HCT116 (cell line): ENCODE measurements at regions not wholly inside any gene's neighbourhood (a gene's known extent, or its start where the extent isn't known, plus 50 kb on each side); places are given as distances from the start of the nearest gene placed in this dataset.

Experiments used
- ATAC-seq: fragments of 200-7000 bp; cut with Tn5 transposase; 2 replicates; pipeline ENCODE4 v1.9.1; 2020; ENCODE audit warnings: mild to moderate bottlenecking, moderate library complexity
- BruUV-seq: library from RNA; stranded (reverse); fragments of 400-500 nt; replicated peaks from 2 replicates; lab custom pipeline; 2021; lab: Mats Ljungman, UMichigan
- CTCF ChIA-PET: fragments of 300-600 bp; sonication (Branson Sonifier 250); formaldehyde crosslinking; loops from one replicate; lab custom pipeline; 2021; ENCODE audit warnings: antibody characterized with exemption; lab: Charles Lee
- POLR2A ChIA-PET: fragments of 300-600, 350-600 bp; sonication (Branson Sonifier 250); formaldehyde crosslinking; loops from one replicate; lab custom pipeline; 2021; ENCODE audit warnings: antibody characterized with exemption; lab: Charles Lee
- RAD21 ChIA-PET, 2 experiments: fragments of 300-600 bp; sonication (Branson Sonifier 250); formaldehyde crosslinking; loops; one replicate each; lab custom pipeline; 2023; ENCODE audit warnings: low total read pairs in 2 of 2; ENCODE audit not compliant: uncharacterized antibody in 2 of 2, unreplicated experiment in 2 of 2, low non-redundant PET in 1 of 2; lab: Charles Lee
- DNase-seq: peaks from one replicate; pipeline ENCODE4 v3.0.0-alpha.2; 2010; ENCODE audit warnings: low read depth, low spot score
- H2AFZ ChIP-seq: fragments of 200-600 bp; shearing (Covaris generic), sonication (generic); 2 replicates; pipeline ENCODE4 v1.6.1; 2017; ENCODE audit warnings: low read depth, mixed run types, mixed read lengths, antibody characterized with exemption, low read length; ENCODE audit not compliant: poor library complexity, severe bottlenecking
- H3K27ac ChIP-seq: 2 replicates; pipeline ENCODE4 v1.5.1; 2012; ENCODE audit warnings: low read depth, low read length
- H3K27me3 ChIP-seq: fragments of 200-600 bp; sonication (generic); 2 replicates; pipeline ENCODE4 v1.6.1; 2016; ENCODE audit warnings: mixed run types, low read length, mixed read lengths; ENCODE audit not compliant: insufficient read depth
- H3K36me3 ChIP-seq, 2 experiments: fragments of 200-500 bp in 1 of 2; fragments of 200-600 bp in 1 of 2; sonication (Bioruptor generic) in 1 of 2; sonication (generic) in 1 of 2; 2 replicates each; pipeline versions ENCODE4 v1.5.1 to v1.6.1; 2014 to 2016; ENCODE audit warnings: low read length in 2 of 2, inconsistent platforms in 1 of 2, mixed read lengths in 1 of 2, mixed run types in 1 of 2; ENCODE audit not compliant: insufficient read depth in 2 of 2, control insufficient read depth in 1 of 2
- H3K4me1 ChIP-seq, 2 experiments: fragments of 200-600 bp in 1 of 2; sonication (generic) in 1 of 2; 2 replicates each; pipeline versions ENCODE4 v1.5.1 to v1.6.1; 2012 to 2017; ENCODE audit warnings: low read length in 2 of 2, inconsistent platforms in 1 of 2, mild to moderate bottlenecking in 1 of 2, mixed read lengths in 1 of 2, mixed run types in 1 of 2, moderate library complexity in 1 of 2; ENCODE audit not compliant: insufficient read depth in 2 of 2, control insufficient read depth in 1 of 2
- H3K4me2 ChIP-seq: fragments of 200-600 bp; sonication (generic); 2 replicates; pipeline ENCODE4 v1.6.1; 2017; ENCODE audit warnings: mixed run types, low read length, mixed read lengths
- H3K4me3 ChIP-seq, 2 experiments: fragments of 200-600 bp in 1 of 2; sonication (generic) in 1 of 2; replicated peaks in 1 of 2; 2 replicates each; pipeline ENCODE4 v1.5.1; 2011 to 2016; ENCODE audit warnings: low read length in 2 of 2, control low read depth in 1 of 2, low read depth in 1 of 2, mild to moderate bottlenecking in 1 of 2, mixed read lengths in 1 of 2, mixed run types in 1 of 2
- H3K79me2 ChIP-seq: fragments of 200-600 bp; sonication (generic); 2 replicates; pipeline ENCODE4 v1.6.1; 2017; ENCODE audit warnings: mild to moderate bottlenecking, mixed run types, low read length, moderate library complexity, mixed read lengths; ENCODE audit not compliant: insufficient read depth
- H3K9ac ChIP-seq: fragments of 200-600 bp; sonication (generic); 2 replicates; pipeline ENCODE4 v1.6.1; 2016; ENCODE audit warnings: low read length, mixed read lengths
- H3K9me2 ChIP-seq: fragments of 200-600 bp; sonication (generic), shearing (Covaris generic); 2 replicates; pipeline ENCODE4 v1.6.1; 2017; ENCODE audit warnings: mixed run types, mild to moderate bottlenecking, moderate library complexity; ENCODE audit not compliant: insufficient read depth
- H3K9me3 ChIP-seq, 2 experiments: fragments of 200-500 bp in 1 of 2; fragments of 200-600 bp in 1 of 2; sonication (Bioruptor generic) in 1 of 2; sonication (generic) in 1 of 2; 2 replicates each; pipeline ENCODE4 v1.6.1; 2014 to 2017; ENCODE audit warnings: low read length in 2 of 2, mixed read lengths in 2 of 2, inconsistent platforms in 1 of 2, low read depth in 1 of 2, mild to moderate bottlenecking in 1 of 2, mixed run types in 1 of 2, moderate library complexity in 1 of 2; ENCODE audit not compliant: control insufficient read depth in 1 of 2, insufficient read depth in 1 of 2
- H4K20me1 ChIP-seq: fragments of 200-600 bp; sonication (generic), shearing (Covaris generic); 2 replicates; pipeline ENCODE4 v1.6.1; 2017; ENCODE audit warnings: mixed run types, mild to moderate bottlenecking, moderate library complexity; ENCODE audit not compliant: insufficient read depth
- ATF3 ChIP-seq: IDR thresholded peaks from 2 replicates; pipeline ENCODE4 v1.6.1; 2012
- CBX3 ChIP-seq: IDR thresholded peaks from 2 replicates; pipeline ENCODE4 v1.6.1; 2012; ENCODE audit warnings: low read depth
- CEBPB ChIP-seq: IDR thresholded peaks from 2 replicates; pipeline ENCODE4 v1.6.1; 2012; ENCODE audit warnings: low read depth
- CTCF ChIP-seq, 3 experiments: fragments of 200-600 bp in 1 of 3; sonication (generic) in 1 of 3; IDR thresholded peaks in 2 of 3; conservative IDR thresholded peaks in 1 of 3; 2 replicates each; pipeline ENCODE4 v1.5.1; 2012 to 2017; ENCODE audit warnings: low read depth in 2 of 3, low read length in 2 of 3, antibody characterized with exemption in 1 of 3, borderline replicate concordance in 1 of 3, control low read depth in 1 of 3, mild to moderate bottlenecking in 1 of 3, mixed read lengths in 1 of 3, mixed run types in 1 of 3, moderate library complexity in 1 of 3; ENCODE audit not compliant: insufficient read depth in 1 of 3
- EGR1 ChIP-seq: IDR thresholded peaks from 2 replicates; pipeline ENCODE4 v1.6.1; 2012; ENCODE audit warnings: low read depth
- EZH2 ChIP-seq: fragments of 200-600 bp; sonication (generic); IDR thresholded peaks from 2 replicates; pipeline ENCODE4 v1.6.1; 2017; ENCODE audit warnings: antibody characterized with exemption, mixed run types
- EZH2phosphoT487 ChIP-seq: fragments of 200-600 bp; IDR thresholded peaks from 2 replicates; pipeline ENCODE4 v1.6.1; 2018; ENCODE audit warnings: antibody characterized with exemption, borderline replicate concordance
- FOSL1 ChIP-seq: IDR thresholded peaks from 2 replicates; pipeline ENCODE4 v1.6.1; 2012; ENCODE audit warnings: low read depth
- JUND ChIP-seq: IDR thresholded peaks from 2 replicates; pipeline ENCODE4 v1.6.1; 2012
- POLR2A ChIP-seq: IDR thresholded peaks from 2 replicates; pipeline ENCODE4 v1.7.0; 2011; ENCODE audit warnings: borderline replicate concordance; ENCODE audit not compliant: insufficient read depth, insufficient read length; ENCODE audit errors: extremely low read depth
- POLR2AphosphoS5 ChIP-seq: IDR thresholded peaks from 2 replicates; pipeline ENCODE4 v1.6.1; 2011; ENCODE audit warnings: mild to moderate bottlenecking, low read depth, low read length, moderate library complexity
- RAD21 ChIP-seq: IDR thresholded peaks from 2 replicates; pipeline ENCODE4 v1.6.1; 2012; ENCODE audit warnings: low read depth, mild to moderate bottlenecking
- SIN3A ChIP-seq: IDR thresholded peaks from 2 replicates; pipeline ENCODE4 v1.6.1; 2012; ENCODE audit warnings: low read depth
- TCF7L2 ChIP-seq: IDR thresholded peaks from 2 replicates; pipeline ENCODE4 v1.7.0; 2011; ENCODE audit warnings: borderline replicate concordance, inconsistent platforms; ENCODE audit not compliant: insufficient read depth, insufficient read length; ENCODE audit errors: extremely low read depth
- ZFX ChIP-seq: fragments of 450-650 bp; IDR thresholded peaks from 2 replicates; pipeline ENCODE4 v1.6.1; 2017
- intact Hi-C: fragments of 100-400 bp; cut with micrococcal nuclease; formaldehyde crosslinking; loops from 2 replicates; pipeline ENCODE4 v1.10.0; 2022
- TF ChIP-seq, protein P1 (sequence below): IDR thresholded peaks from 2 replicates; pipeline ENCODE4 v1.6.1; 2012; ENCODE audit warnings: low read depth
- TF ChIP-seq, protein P2 (sequence below): IDR thresholded peaks from 2 replicates; pipeline ENCODE4 v1.6.1; 2011; ENCODE audit warnings: mild to moderate bottlenecking, low read length, moderate library complexity; ENCODE audit not compliant: insufficient replicate concordance; ENCODE audit errors: extremely low read depth
- TF ChIP-seq, protein P3 (sequence below): IDR thresholded peaks from 2 replicates; pipeline ENCODE4 v1.6.1; 2012

DNA sequence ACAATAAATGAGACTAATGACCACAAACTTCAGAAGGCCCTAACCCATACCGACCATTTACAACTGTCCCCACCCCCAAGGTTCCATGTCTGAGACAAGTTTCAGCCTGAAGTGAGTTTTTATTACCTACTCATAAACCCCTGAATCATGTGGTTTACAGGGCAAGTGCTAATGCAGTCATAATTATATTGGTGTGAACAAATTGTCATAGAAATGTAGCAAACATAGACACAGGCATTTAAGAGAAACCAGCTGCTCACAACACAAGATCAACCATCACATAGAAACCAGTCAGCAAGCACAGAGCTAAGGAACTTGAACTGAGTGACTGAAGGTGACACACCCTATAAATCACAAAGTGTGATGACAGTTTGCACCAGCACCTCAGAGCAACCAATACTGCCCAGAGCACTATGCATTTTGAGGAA, 173.8 kb upstream of the MID1 start:
- Histone ChIP-seq H3K9me2 (no peaks in the 10 kb centered on the region), H3K4me2 (no peak overlapping the region), H3K4me3 (no peak overlapping the region), H2AFZ (no peak overlapping the region), H3K36me3 (no peaks in the 10 kb centered on the region), H3K9ac (no peak overlapping the region), H3K4me1 (no peaks in the 10 kb centered on the region), H3K27ac (no peak overlapping the region), H4K20me1 (no peaks in the 10 kb centered on the region), H3K27me3 (no peaks in the 10 kb centered on the region), H3K9me3 (no peaks in the 10 kb centered on the region), H3K79me2 (no peaks in the 10 kb centered on the region)
- ATAC-seq (no peak), DNase-seq (no peak)
- ChIA-PET POLR2A (no interaction called here), CTCF (no interaction called here), RAD21 (no interaction called here)
- intact Hi-C loops, result no loop called here
- BruUV-seq, result no TSS peak
- TF ChIP-seq EGR1, result no peak
- no peak for TF ChIP-seq CBX3
- no peak for TF ChIP-seq SIN3A
- no peak for TF ChIP-seq JUND
- no peak for TF ChIP-seq FOSL1
- TF ChIP-seq EZH2phosphoT487, result no peak
- TF ChIP-seq CTCF (IDR thresholded peaks at IDR 0.05 in 2 of 3, conservative IDR thresholded peaks at IDR 0.05 in 1 of 3; ENCODE audit: borderline replicate concordance in 1 of 3, insufficient read depth in 1 of 3, low read depth in 2 of 3, low read length in 2 of 3), result no peak
- TF ChIP-seq, protein P1, sequence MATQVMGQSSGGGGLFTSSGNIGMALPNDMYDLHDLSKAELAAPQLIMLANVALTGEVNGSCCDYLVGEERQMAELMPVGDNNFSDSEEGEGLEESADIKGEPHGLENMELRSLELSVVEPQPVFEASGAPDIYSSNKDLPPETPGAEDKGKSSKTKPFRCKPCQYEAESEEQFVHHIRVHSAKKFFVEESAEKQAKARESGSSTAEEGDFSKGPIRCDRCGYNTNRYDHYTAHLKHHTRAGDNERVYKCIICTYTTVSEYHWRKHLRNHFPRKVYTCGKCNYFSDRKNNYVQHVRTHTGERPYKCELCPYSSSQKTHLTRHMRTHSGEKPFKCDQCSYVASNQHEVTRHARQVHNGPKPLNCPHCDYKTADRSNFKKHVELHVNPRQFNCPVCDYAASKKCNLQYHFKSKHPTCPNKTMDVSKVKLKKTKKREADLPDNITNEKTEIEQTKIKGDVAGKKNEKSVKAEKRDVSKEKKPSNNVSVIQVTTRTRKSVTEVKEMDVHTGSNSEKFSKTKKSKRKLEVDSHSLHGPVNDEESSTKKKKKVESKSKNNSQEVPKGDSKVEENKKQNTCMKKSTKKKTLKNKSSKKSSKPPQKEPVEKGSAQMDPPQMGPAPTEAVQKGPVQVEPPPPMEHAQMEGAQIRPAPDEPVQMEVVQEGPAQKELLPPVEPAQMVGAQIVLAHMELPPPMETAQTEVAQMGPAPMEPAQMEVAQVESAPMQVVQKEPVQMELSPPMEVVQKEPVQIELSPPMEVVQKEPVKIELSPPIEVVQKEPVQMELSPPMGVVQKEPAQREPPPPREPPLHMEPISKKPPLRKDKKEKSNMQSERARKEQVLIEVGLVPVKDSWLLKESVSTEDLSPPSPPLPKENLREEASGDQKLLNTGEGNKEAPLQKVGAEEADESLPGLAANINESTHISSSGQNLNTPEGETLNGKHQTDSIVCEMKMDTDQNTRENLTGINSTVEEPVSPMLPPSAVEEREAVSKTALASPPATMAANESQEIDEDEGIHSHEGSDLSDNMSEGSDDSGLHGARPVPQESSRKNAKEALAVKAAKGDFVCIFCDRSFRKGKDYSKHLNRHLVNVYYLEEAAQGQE, result no peak
- no peak for TF ChIP-seq POLR2AphosphoS5
- no peak for TF ChIP-seq CEBPB
- TF ChIP-seq, protein P2, sequence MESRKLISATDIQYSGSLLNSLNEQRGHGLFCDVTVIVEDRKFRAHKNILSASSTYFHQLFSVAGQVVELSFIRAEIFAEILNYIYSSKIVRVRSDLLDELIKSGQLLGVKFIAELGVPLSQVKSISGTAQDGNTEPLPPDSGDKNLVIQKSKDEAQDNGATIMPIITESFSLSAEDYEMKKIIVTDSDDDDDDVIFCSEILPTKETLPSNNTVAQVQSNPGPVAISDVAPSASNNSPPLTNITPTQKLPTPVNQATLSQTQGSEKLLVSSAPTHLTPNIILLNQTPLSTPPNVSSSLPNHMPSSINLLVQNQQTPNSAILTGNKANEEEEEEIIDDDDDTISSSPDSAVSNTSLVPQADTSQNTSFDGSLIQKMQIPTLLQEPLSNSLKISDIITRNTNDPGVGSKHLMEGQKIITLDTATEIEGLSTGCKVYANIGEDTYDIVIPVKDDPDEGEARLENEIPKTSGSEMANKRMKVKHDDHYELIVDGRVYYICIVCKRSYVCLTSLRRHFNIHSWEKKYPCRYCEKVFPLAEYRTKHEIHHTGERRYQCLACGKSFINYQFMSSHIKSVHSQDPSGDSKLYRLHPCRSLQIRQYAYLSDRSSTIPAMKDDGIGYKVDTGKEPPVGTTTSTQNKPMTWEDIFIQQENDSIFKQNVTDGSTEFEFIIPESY, result no peak
- no peak for TF ChIP-seq RAD21
- TF ChIP-seq EZH2, result no peak
- no peak for TF ChIP-seq ATF3
- TF ChIP-seq, protein P3, sequence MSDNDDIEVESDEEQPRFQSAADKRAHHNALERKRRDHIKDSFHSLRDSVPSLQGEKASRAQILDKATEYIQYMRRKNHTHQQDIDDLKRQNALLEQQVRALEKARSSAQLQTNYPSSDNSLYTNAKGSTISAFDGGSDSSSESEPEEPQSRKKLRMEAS, result no peak
- TF ChIP-seq ZFX, result no peak
- no peak for TF ChIP-seq TCF7L2
- no peak for TF ChIP-seq POLR2A
